GM12891 (cell line): ENCODE measurements at regions not wholly inside any gene's neighbourhood (a gene's known extent, or its start where the extent isn't known, plus 50 kb on each side); places are given as distances from the start of the nearest gene placed in this dataset.

ENCODE experiments used
- PAX5 ChIP-seq: IDR thresholded peaks from 2 replicates; pipeline ENCODE4 v1.6.1; 2011; ENCODE audit warnings: low read length, moderate library complexity, mild to moderate bottlenecking; ENCODE audit not compliant: insufficient read depth, severe bottlenecking
- POLR2AphosphoS5 ChIP-seq: IDR thresholded peaks from 2 replicates; pipeline ENCODE4 v1.6.1; 2011; ENCODE audit warnings: low read depth, low read length, control low read depth

GRCh38 chr15:31434275-31434587, 107.6 kb downstream of the KLF13 start:
- TF ChIP-seq POLR2AphosphoS5 (no peak), PAX5 (no peak)
